ENCODE measurements at regions not wholly inside any gene's neighbourhood (a gene's known extent, or its start where the extent isn't known, plus 50 kb on each side); places are given as distances from the start of the nearest gene placed in this dataset.

GRCh38 chr14:101070540-101071492 is 167.3 kb upstream of the RTL1 start (continued):
- TF ChIP-seq ZNF462 (CRISPR knock-in tag; IDR thresholded peaks at IDR 0.05), result no peak

GRCh38 chr14:101071493-101071906 is 168.0 kb upstream of the RTL1 start:
- H3K27ac Mint-ChIP-seq, result no peak overlapping the region
- H3K9me2 ChIP-seq (ENCODE audit: insufficient read depth), result no peaks in the 10 kb centered on the region
- TF ChIP-seq NANOG (IDR thresholded peaks at IDR 0.05; ENCODE audit: borderline replicate concordance) (no peak), JUNB (IDR thresholded peaks at IDR 0.05; ENCODE audit: unreplicated experiment) (no peak), REST (IDR thresholded peaks at IDR 0.05; ENCODE audit: unreplicated experiment) (no peak), EZH2phosphoT487 (IDR thresholded peaks at IDR 0.05; ENCODE audit: unreplicated experiment) (no peak), CTCF (conservative IDR thresholded peaks at IDR 0.05; ENCODE audit: low read depth in 2 of 2) (no peak), STAT1 (IDR thresholded peaks at IDR 0.05; ENCODE audit: unreplicated experiment) (no peak), CREB1 (CRISPR knock-in tag; IDR thresholded peaks at IDR 0.05; ENCODE audit: low read depth) (no peak), ZNF114 (CRISPR knock-in tag; IDR thresholded peaks at IDR 0.05) (no peak)

More at GRCh38 chr14:101071493-101071906, 168.0 kb upstream of the RTL1 start:
- H3K27me3 Mint-ChIP-seq (ENCODE audit: insufficient read depth, low read depth, poor library complexity), result peaks cover 15% of the 10 kb centered on the region
- Histone ChIP-seq H3K36me3 (ENCODE audit: insufficient read depth) (no peaks in the 10 kb centered on the region), H3K4me3 (no peak overlapping the region), H3K4me2 (no peak overlapping the region), H3K27me3 (ENCODE audit: insufficient read depth) (peaks cover 2% of the 10 kb centered on the region; the same call in 1 of the 2 replicates), H3F3A (replicated peaks; ENCODE audit: low read depth) (no peaks in the 10 kb centered on the region), H3K27ac (ENCODE audit: low read depth) (no peak overlapping the region), H2AFZ (no peak overlapping the region), H4K20me1 (replicated peaks; ENCODE audit: insufficient read depth) (no peaks in the 10 kb centered on the region), H3K79me2 (replicated peaks; ENCODE audit: insufficient read depth) (no peaks in the 10 kb centered on the region), H3K4me1 (ENCODE audit: insufficient read depth) (peaks cover 19% of the 10 kb centered on the region)
- H3K36me3 Mint-ChIP-seq (ENCODE audit: low read depth), result peaks cover 5% of the 10 kb centered on the region; the same call in 1 of the 3 replicates
- DNase-seq (ENCODE audit: low spot score) (no peak), ATAC-seq (no peak)
- H3K4me3 Mint-ChIP-seq, result no peak overlapping the region
- H3K9me3 Mint-ChIP-seq, result peaks cover 6% of the 10 kb centered on the region; the same call in 1 of the 3 replicates
- H3K4me1 Mint-ChIP-seq, result peaks cover 19% of the 10 kb centered on the region
